NCI-H526 (cell line): ENCODE measurements at regions not wholly inside any gene's neighbourhood (a gene's known extent, or its start where the extent isn't known, plus 50 kb on each side); places are given as distances from the start of the nearest gene placed in this dataset.

Experiments used
- DNase-seq, 2 experiments: peaks; one replicate each; lab custom pipeline; 2025; lab: John Stamatoyannopoulos, UW

GRCh38 chr12:71236133-71236660 is 78.4 kb upstream of the TSPAN8 start:
- DNase-seq, result no peak

GRCh38 chr12:71233083-71233482 is 75.3 kb upstream of the TSPAN8 start:
- no peak for DNase-seq

- DNase-seq, result no peak
These were observed 72.7 kb upstream of the TSPAN8 start for GRCh38 chr12:71230542-71230941.

- DNase-seq, result no peak
These were observed 65.3 kb upstream of the TSPAN8 start for GRCh38 chr12:71223139-71223538.

GRCh38 chr12:71222436-71222835 is 64.6 kb upstream of the TSPAN8 start:
- DNase-seq, result no peak

GRCh38 chr12:71220260-71220659 is 62.5 kb upstream of the TSPAN8 start:
- no peak for DNase-seq

GRCh38 chr12:71219224-71219623 is 61.4 kb upstream of the TSPAN8 start:
- DNase-seq, result no peak

GRCh38 chr12:71218616-71219015 is 60.8 kb upstream of the TSPAN8 start:
- DNase-seq, result no peak

GRCh38 chr12:71216725-71217579 is 59.2 kb upstream of the TSPAN8 start:
- DNase-seq, result peak; percentile 62 to 67

- no peak for DNase-seq
These were observed 56.9 kb upstream of the TSPAN8 start for GRCh38 chr12:71214511-71215285.

- no peak for DNase-seq
These were observed 50.4 kb upstream of the TSPAN8 start for GRCh38 chr12:71208053-71208685.
